ENCODE measurements at regions not wholly inside any gene's neighbourhood (a gene's known extent, or its start where the extent isn't known, plus 50 kb on each side); places are given as distances from the start of the nearest gene placed in this dataset.
"Not testable (repeated sequence)": the region's sequence is repeated elsewhere in the genome, so short reads cannot be mapped to it uniquely, and the experiment has no call there.

- DNase-seq (ENCODE audit: low read depth): no peak
Observed at GRCh38 chr5:66348387-66349125, 204.5 kb downstream of the SREK1 start.

GRCh38 chr5:66351813-66352212, 207.7 kb downstream of the SREK1 start:
- DNase-seq (ENCODE audit: low read depth): no peak

GRCh38 chr5:66353186-66353585, 209.1 kb downstream of the SREK1 start:
- no peak for DNase-seq (ENCODE audit: low read depth)

- DNase-seq (ENCODE audit: low read depth): no peak
Observed at GRCh38 chr5:66354422-66354821, 210.3 kb downstream of the SREK1 start.

- no peak for DNase-seq (ENCODE audit: low read depth)
Observed at GRCh38 chr5:66356011-66356565, 212.0 kb downstream of the SREK1 start.

GRCh38 chr5:66358741-66359140, 214.6 kb downstream of the SREK1 start:
- no peak for DNase-seq (ENCODE audit: low read depth)

- no peak for DNase-seq (ENCODE audit: low read depth)
Observed at GRCh38 chr5:66361070-66361469, 217.0 kb downstream of the SREK1 start.

GRCh38 chr5:66362046-66362445, 217.9 kb downstream of the SREK1 start:
- no peak for DNase-seq (ENCODE audit: low read depth)

GRCh38 chr5:66362687-66363086, 218.6 kb downstream of the SREK1 start:
- DNase-seq (ENCODE audit: low read depth): no peak

GRCh38 chr5:66363097-66363496, 219.0 kb downstream of the SREK1 start:
- no peak for DNase-seq (ENCODE audit: low read depth)

GRCh38 chr5:66364186-66364585, 220.1 kb downstream of the SREK1 start:
- no peak for DNase-seq (ENCODE audit: low read depth)

GRCh38 chr5:66365981-66366380, 221.9 kb downstream of the SREK1 start:
- no peak for DNase-seq (ENCODE audit: low read depth)

GRCh38 chr5:66367814-66368541, 223.9 kb downstream of the SREK1 start:
- no peak for DNase-seq (ENCODE audit: low read depth)

GRCh38 chr5:66368811-66369210, 224.7 kb downstream of the SREK1 start:
- DNase-seq (ENCODE audit: low read depth): no peak

- DNase-seq (ENCODE audit: low read depth): no peak
Observed at GRCh38 chr5:66377747-66378146, 218.4 kb upstream of the MAST4 start.

GRCh38 chr5:66378407-66378806, 217.8 kb upstream of the MAST4 start:
- no peak for DNase-seq (ENCODE audit: low read depth)

GRCh38 chr5:66382152-66382551, 214.0 kb upstream of the MAST4 start:
- DNase-seq (ENCODE audit: low read depth): no peak

GRCh38 chr5:66405145-66405544, 191.0 kb upstream of the MAST4 start:
- DNase-seq (ENCODE audit: low read depth): not testable (repeated sequence)

- no peak for DNase-seq (ENCODE audit: low read depth)
Observed at GRCh38 chr5:66406761-66407336, 189.3 kb upstream of the MAST4 start.

GRCh38 chr5:66407765-66408164, 188.4 kb upstream of the MAST4 start:
- DNase-seq (ENCODE audit: low read depth): no peak

- no peak for DNase-seq (ENCODE audit: low read depth)
Observed at GRCh38 chr5:66408576-66408975, 187.6 kb upstream of the MAST4 start.

GRCh38 chr5:66410122-66410521, 186.1 kb upstream of the MAST4 start:
- no peak for DNase-seq (ENCODE audit: low read depth)

- DNase-seq (ENCODE audit: low read depth): no peak
Observed at GRCh38 chr5:66411701-66412100, 184.5 kb upstream of the MAST4 start.

All from amniotic epithelial cell (primary cell).